ENCODE measurements at regions not wholly inside any gene's neighbourhood (a gene's known extent, or its start where the extent isn't known, plus 50 kb on each side); places are given as distances from the start of the nearest gene placed in this dataset.

DNA sequence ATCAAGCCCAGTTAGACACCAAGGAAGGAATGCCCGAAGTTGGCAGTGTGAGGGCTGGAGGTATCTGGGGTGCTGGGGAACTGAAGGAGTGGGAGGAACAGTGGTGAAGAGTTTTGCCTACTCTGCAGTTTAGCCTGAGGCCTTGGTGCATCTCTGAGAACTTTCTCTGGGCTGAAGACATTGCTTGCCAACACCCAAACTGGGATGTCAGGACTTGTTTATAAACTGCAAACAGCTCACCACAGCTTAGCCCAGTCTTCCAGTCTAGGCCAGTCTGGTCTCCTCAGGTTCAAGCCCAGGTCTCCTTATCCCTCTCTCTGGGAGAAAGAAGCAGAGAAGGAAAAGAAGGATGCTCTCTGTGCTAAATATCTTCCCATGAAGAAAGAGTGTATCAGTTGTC lies 68.0 kb upstream of the BOC start:
- Mint-ChIP-seq H3K27ac (no peak overlapping the region), H3K4me3 (no peak overlapping the region), H3K36me3 (no peaks in the 10 kb centered on the region), H3K9me3 (no peaks in the 10 kb centered on the region), H3K4me1 (peaks cover 6% of the 10 kb centered on the region)
- ATAC-seq (no peak), DNase-seq (ENCODE audit: low spot score in 2 of 2) (no peak)

- ATAC-seq (no peak), DNase-seq (ENCODE audit: low spot score in 2 of 2) (no peak)
- Mint-ChIP-seq H3K4me1 (no peaks in the 10 kb centered on the region), H3K4me3 (no peak overlapping the region), H3K27ac (no peak overlapping the region), H3K9me3 (no peaks in the 10 kb centered on the region), H3K36me3 (no peaks in the 10 kb centered on the region)
These were observed 63.6 kb upstream of the BOC start for GRCh38 chr3:113147681-113148261.

- H3K4me1 Mint-ChIP-seq: no peaks in the 10 kb centered on the region
- ATAC-seq: no peak
- no peak overlapping the region for H3K27ac Mint-ChIP-seq
These were observed 63.1 kb upstream of the BOC start for GRCh38 chr3:113148284-113148683.

DNA sequence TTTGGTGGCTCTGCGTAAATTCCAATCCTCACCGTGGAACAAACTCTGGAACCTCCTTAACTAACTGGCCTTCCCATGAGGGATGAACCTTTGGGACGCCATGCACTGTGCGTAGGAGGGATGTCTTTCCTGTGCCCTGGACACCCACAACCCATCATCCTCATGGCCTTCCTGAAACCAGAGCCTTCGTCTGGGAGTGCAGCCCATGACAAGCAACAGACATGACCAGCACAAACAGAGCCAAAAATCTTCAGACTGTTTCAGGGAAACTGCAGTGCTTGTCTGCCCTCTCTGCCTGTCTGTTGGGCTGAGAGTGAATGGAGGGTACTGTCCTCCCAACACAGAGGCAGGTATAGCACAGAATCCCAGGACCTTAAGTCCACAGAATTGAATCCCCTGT lies 61.1 kb upstream of the BOC start:
- no peak overlapping the region for H3K4me3 Mint-ChIP-seq

More at GRCh38 chr3:113148284-113148683, 63.1 kb upstream of the BOC start:
- Mint-ChIP-seq H3K4me3 (no peak overlapping the region), H3K36me3 (no peaks in the 10 kb centered on the region), H3K9me3 (no peaks in the 10 kb centered on the region)
- no peak for DNase-seq (ENCODE audit: low spot score in 2 of 2)

DNA sequence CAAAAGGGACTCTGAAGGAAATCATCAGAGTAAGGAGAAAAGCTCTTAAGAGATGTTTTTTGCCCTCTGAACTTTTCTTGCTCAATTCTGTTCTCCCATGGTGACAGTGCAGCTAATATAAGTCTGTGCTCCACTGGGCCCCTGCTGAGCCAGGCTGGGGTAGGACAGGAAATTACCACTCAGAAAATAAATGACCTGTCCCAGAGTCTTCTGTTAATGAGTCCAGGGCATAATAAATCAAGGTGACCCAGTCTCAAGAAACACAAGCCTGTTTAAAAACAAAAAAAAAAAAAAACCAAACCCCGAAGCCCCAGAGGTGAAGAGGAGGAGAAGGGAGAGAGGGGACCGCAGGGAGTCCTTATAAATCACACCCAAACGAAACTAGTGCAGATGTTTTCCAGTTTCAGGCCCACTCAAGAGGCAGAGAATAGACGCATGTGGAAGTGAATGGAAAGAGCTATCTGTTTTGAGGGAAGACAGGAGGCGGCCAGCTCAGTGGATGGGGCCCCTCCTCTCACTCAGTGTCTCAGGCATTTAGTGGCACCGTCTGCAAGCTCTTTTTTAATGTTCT lies 59.8 kb upstream of the BOC start:
- Mint-ChIP-seq H3K36me3 (no peaks in the 10 kb centered on the region), H3K27ac (no peak overlapping the region), H3K9me3 (no peaks in the 10 kb centered on the region), H3K4me1 (no peaks in the 10 kb centered on the region), H3K4me3 (no peak overlapping the region)
- no peak for DNase-seq (ENCODE audit: low spot score in 2 of 2)
- no peak for ATAC-seq

More for the DNA sequence above, 61.1 kb upstream of the BOC start:
- H3K36me3 Mint-ChIP-seq: no peaks in the 10 kb centered on the region
- no peaks in the 10 kb centered on the region for H3K9me3 Mint-ChIP-seq
- H3K27ac Mint-ChIP-seq: no peak overlapping the region
- ATAC-seq: no peak
- no peaks in the 10 kb centered on the region for H3K4me1 Mint-ChIP-seq
- DNase-seq (ENCODE audit: low spot score in 2 of 2): no peak

GRCh38 chr3:113152849-113153248 lies 58.5 kb upstream of the BOC start:
- H3K9me3 Mint-ChIP-seq: no peaks in the 10 kb centered on the region
- H3K4me1 Mint-ChIP-seq: no peaks in the 10 kb centered on the region
- DNase-seq (ENCODE audit: low spot score in 2 of 2) (no peak), ATAC-seq (no peak)
- no peak overlapping the region for H3K4me3 Mint-ChIP-seq
- H3K36me3 Mint-ChIP-seq: no peaks in the 10 kb centered on the region
- no peak overlapping the region for H3K27ac Mint-ChIP-seq

DNA sequence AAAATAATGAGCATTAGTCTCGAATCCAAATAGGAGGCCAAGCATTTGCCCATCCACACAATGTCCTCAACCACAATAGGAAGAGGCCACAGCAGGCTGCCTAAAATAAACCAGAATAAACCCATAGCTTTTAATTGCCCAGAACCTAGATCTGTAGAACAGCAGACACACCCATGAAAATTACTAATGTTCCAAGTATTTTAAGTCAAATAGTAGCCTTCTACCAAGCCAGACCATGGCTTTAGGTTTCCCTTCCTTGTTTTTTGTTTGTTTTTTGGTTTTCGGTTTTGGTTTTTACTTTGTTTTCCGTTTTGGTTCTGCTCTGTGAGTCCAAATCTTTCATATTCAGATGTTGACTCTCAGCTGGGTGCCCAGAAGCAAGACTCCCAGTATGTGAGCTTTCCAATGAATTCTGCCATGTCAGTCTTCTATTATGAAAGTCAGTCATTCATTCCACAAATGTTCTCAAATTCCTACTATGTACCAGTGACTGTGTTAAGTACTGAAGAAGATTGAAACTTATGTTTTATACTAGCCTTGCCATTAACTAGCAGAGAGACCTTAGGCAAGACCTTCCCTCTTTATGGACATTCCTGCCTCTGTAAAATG lies 57.8 kb upstream of the BOC start:
- Mint-ChIP-seq H3K4me1 (no peaks in the 10 kb centered on the region), H3K27ac (no peak overlapping the region), H3K4me3 (no peak overlapping the region), H3K36me3 (no peaks in the 10 kb centered on the region), H3K9me3 (no peaks in the 10 kb centered on the region)
- ATAC-seq: no peak
- DNase-seq (ENCODE audit: low spot score in 2 of 2): no peak

DNA sequence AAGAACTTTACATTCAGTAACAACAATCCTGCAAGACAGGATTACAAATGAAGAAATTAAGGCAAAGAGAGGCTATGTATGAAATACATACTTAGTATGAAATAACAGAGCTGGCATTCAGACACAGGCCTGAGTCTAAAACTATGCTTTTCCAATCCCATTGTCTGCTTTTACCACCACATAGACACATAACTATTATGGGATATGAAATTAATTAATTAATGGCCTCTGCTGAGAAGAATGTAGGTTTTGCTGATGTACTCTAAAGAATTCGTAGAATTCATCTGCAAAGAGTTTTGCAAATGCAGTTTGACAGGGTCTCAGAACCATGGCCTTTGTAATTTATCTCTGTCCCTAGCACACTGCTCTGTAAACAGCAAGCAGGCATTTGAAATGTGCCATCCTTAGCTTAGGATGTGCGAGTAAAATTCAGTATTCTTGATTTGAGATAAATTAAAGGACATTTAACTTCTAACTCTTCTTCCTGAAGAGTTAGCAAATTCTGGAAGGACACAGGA lies 54.5 kb upstream of the BOC start:
- H3K27ac Mint-ChIP-seq: no peak overlapping the region
- DNase-seq (ENCODE audit: low spot score in 2 of 2) (no peak), ATAC-seq (no peak)
- H3K9me3 Mint-ChIP-seq: no peaks in the 10 kb centered on the region
- H3K4me1 Mint-ChIP-seq: no peaks in the 10 kb centered on the region
- H3K36me3 Mint-ChIP-seq: no peaks in the 10 kb centered on the region
- no peak overlapping the region for H3K4me3 Mint-ChIP-seq

GRCh38 chr3:113157408-113158030 lies 53.8 kb upstream of the BOC start:
- Mint-ChIP-seq H3K4me1 (no peaks in the 10 kb centered on the region), H3K4me3 (no peak overlapping the region), H3K27ac (no peak overlapping the region), H3K9me3 (no peaks in the 10 kb centered on the region), H3K36me3 (no peaks in the 10 kb centered on the region)
- DNase-seq (ENCODE audit: low spot score in 2 of 2) (no peak), ATAC-seq (no peak)

GRCh38 chr3:113158171-113158570 lies 53.2 kb upstream of the BOC start:
- Mint-ChIP-seq H3K27ac (no peak overlapping the region), H3K36me3 (no peaks in the 10 kb centered on the region), H3K4me1 (no peaks in the 10 kb centered on the region), H3K4me3 (no peak overlapping the region), H3K9me3 (no peaks in the 10 kb centered on the region)
- ATAC-seq (no peak), DNase-seq (ENCODE audit: low spot score in 2 of 2) (no peak)
